ENCODE measurements at regions not wholly inside any gene's neighbourhood (a gene's known extent, or its start where the extent isn't known, plus 50 kb on each side); places are given as distances from the start of the nearest gene placed in this dataset.

- intact Hi-C loops (cut with micrococcal nuclease): no loop called here
Measured at GRCh38 chr13:80656512-80656904, 315.6 kb upstream of the SPRY2 start.

- intact Hi-C loops (cut with micrococcal nuclease): no loop called here
Measured at GRCh38 chr13:80655778-80656511, 315.0 kb upstream of the SPRY2 start.

GRCh38 chr13:80654638-80655249 is 313.8 kb upstream of the SPRY2 start:
- intact Hi-C loops (cut with micrococcal nuclease): no loop called here

- intact Hi-C loops (cut with micrococcal nuclease): no loop called here
Measured at GRCh38 chr13:80649274-80649673, 308.3 kb upstream of the SPRY2 start.

GRCh38 chr13:80642641-80643040 is 301.7 kb upstream of the SPRY2 start:
- intact Hi-C loops (cut with micrococcal nuclease): no loop called here

GRCh38 chr13:80633251-80633650 is 292.3 kb upstream of the SPRY2 start:
- intact Hi-C loops (cut with micrococcal nuclease): no loop called here

- intact Hi-C loops (cut with micrococcal nuclease): no loop called here
Measured at GRCh38 chr13:80630685-80631121, 289.8 kb upstream of the SPRY2 start.

GRCh38 chr13:80618781-80619180 is 277.9 kb upstream of the SPRY2 start:
- intact Hi-C loops (cut with micrococcal nuclease): no loop called here

- intact Hi-C loops (cut with micrococcal nuclease): no loop called here
Measured at GRCh38 chr13:80612804-80613203, 271.9 kb upstream of the SPRY2 start.

GRCh38 chr13:80611310-80611709 is 270.4 kb upstream of the SPRY2 start:
- intact Hi-C loops (cut with micrococcal nuclease): no loop called here

GRCh38 chr13:80605716-80606115 is 264.8 kb upstream of the SPRY2 start:
- intact Hi-C loops (cut with micrococcal nuclease): no loop called here

GRCh38 chr13:80605011-80605410 is 264.1 kb upstream of the SPRY2 start:
- intact Hi-C loops (cut with micrococcal nuclease): no loop called here

- intact Hi-C loops (cut with micrococcal nuclease): no loop called here
Measured at GRCh38 chr13:80604098-80604497, 263.2 kb upstream of the SPRY2 start.

GRCh38 chr13:80603351-80603750 is 262.4 kb upstream of the SPRY2 start:
- intact Hi-C loops (cut with micrococcal nuclease): no loop called here

- intact Hi-C loops (cut with micrococcal nuclease): no loop called here
Measured at GRCh38 chr13:80599765-80600164, 258.8 kb upstream of the SPRY2 start.

- intact Hi-C loops (cut with micrococcal nuclease): no loop called here
Measured at GRCh38 chr13:80598189-80598588, 257.3 kb upstream of the SPRY2 start.

- intact Hi-C loops (cut with micrococcal nuclease): no loop called here
Measured at GRCh38 chr13:80591976-80592740, 251.2 kb upstream of the SPRY2 start.

GRCh38 chr13:80590551-80590950 is 249.6 kb upstream of the SPRY2 start:
- intact Hi-C loops (cut with micrococcal nuclease): no loop called here

GRCh38 chr13:80586356-80586755 is 245.4 kb upstream of the SPRY2 start:
- intact Hi-C loops (cut with micrococcal nuclease): no loop called here

GRCh38 chr13:80585531-80585930 is 244.6 kb upstream of the SPRY2 start:
- intact Hi-C loops (cut with micrococcal nuclease): no loop called here

- intact Hi-C loops (cut with micrococcal nuclease): no loop called here
Measured at GRCh38 chr13:80584785-80585184, 243.9 kb upstream of the SPRY2 start.

GRCh38 chr13:80584306-80584705 is 243.4 kb upstream of the SPRY2 start:
- intact Hi-C loops (cut with micrococcal nuclease): no loop called here

All from T-helper 2 cell treated with Interferon-gamma antibody and Interleukin-4, amounts not matched to agents 100 ng/mL and 5 ng/mL, for 36 hours (primary cell).